IPS-NIHi7 (cell line): ENCODE measurements at regions not wholly inside any gene's neighbourhood (a gene's known extent, or its start where the extent isn't known, plus 50 kb on each side); places are given as distances from the start of the nearest gene placed in this dataset.
"Not testable (repeated sequence)": the region's sequence is repeated elsewhere in the genome, so short reads cannot be mapped to it uniquely, and the experiment has no call there.

Source experiments
- DNase-seq: peaks from one replicate; pipeline ENCODE4 v3.0.0; 2012; ENCODE audit warnings: mixed read lengths; ENCODE audit errors: extremely low spot score

- no peak for DNase-seq
These were observed 154.1 kb upstream of the PDE1C start for GRCh38 chr7:32224276-32224675.

GRCh38 chr7:32223721-32224120, 153.5 kb upstream of the PDE1C start:
- DNase-seq, result no peak

GRCh38 chr7:32223071-32223650, 153.0 kb upstream of the PDE1C start:
- no peak for DNase-seq

GRCh38 chr7:32222251-32222900, 152.2 kb upstream of the PDE1C start:
- DNase-seq, result no peak

- no peak for DNase-seq
These were observed 151.5 kb upstream of the PDE1C start for GRCh38 chr7:32221736-32222135.

- no peak for DNase-seq
These were observed 150.8 kb upstream of the PDE1C start for GRCh38 chr7:32221056-32221455.

GRCh38 chr7:32219831-32220230, 149.6 kb upstream of the PDE1C start:
- not testable (repeated sequence) for DNase-seq

GRCh38 chr7:32219416-32219815, 149.2 kb upstream of the PDE1C start:
- no peak for DNase-seq

GRCh38 chr7:32218741-32219288, 148.6 kb upstream of the PDE1C start:
- DNase-seq, result no peak

- DNase-seq, result no peak
These were observed 147.9 kb upstream of the PDE1C start for GRCh38 chr7:32218154-32218467.

- DNase-seq, result no peak
These were observed 147.3 kb upstream of the PDE1C start for GRCh38 chr7:32217341-32218153.

- DNase-seq, result no peak
These were observed 146.6 kb upstream of the PDE1C start for GRCh38 chr7:32216759-32217158.

GRCh38 chr7:32215697-32216096, 145.5 kb upstream of the PDE1C start:
- no peak for DNase-seq

- DNase-seq, result no peak
These were observed 144.7 kb upstream of the PDE1C start for GRCh38 chr7:32214913-32215312.

GRCh38 chr7:32212321-32212720, 142.1 kb upstream of the PDE1C start:
- DNase-seq, result no peak

- DNase-seq, result peak; percentile 84
These were observed 136.8 kb upstream of the PDE1C start for GRCh38 chr7:32206987-32207386.

GRCh38 chr7:32206488-32206887, 136.3 kb upstream of the PDE1C start:
- DNase-seq, result no peak

- not testable (repeated sequence) for DNase-seq
These were observed 135.2 kb upstream of the PDE1C start for GRCh38 chr7:32205298-32205824.

- DNase-seq, result peak; percentile 57
These were observed 134.3 kb upstream of the PDE1C start for GRCh38 chr7:32204361-32205018.

GRCh38 chr7:32200646-32201045, 130.4 kb upstream of the PDE1C start:
- no peak for DNase-seq

- no peak for DNase-seq
These were observed 124.3 kb upstream of the PDE1C start for GRCh38 chr7:32194537-32194936.

GRCh38 chr7:32191305-32191704, 121.1 kb upstream of the PDE1C start:
- no peak for DNase-seq
